Skeletal muscle satellite cell (primary cell): ENCODE measurements at regions not wholly inside any gene's neighbourhood (a gene's known extent, or its start where the extent isn't known, plus 50 kb on each side); places are given as distances from the start of the nearest gene placed in this dataset.

Experiments
- H3K27me3 ChIP-seq: 2 replicates; pipeline ENCODE4 v1.7.0; 2013; ENCODE audit warnings: low read length; ENCODE audit not compliant: control insufficient read depth, insufficient read depth
- H3K36me3 ChIP-seq: 2 replicates; pipeline ENCODE4 v1.7.0; 2013; ENCODE audit warnings: mild to moderate bottlenecking, control low read depth, low read length; ENCODE audit not compliant: insufficient read depth
- H3K4me1 ChIP-seq: 2 replicates; pipeline ENCODE4 v1.7.0; 2013; ENCODE audit warnings: low read length; ENCODE audit not compliant: control insufficient read depth, insufficient read depth
- H3K4me2 ChIP-seq: 2 replicates; pipeline ENCODE4 v1.7.0; 2013; ENCODE audit warnings: mild to moderate bottlenecking, low read length
- H3K4me3 ChIP-seq: 2 replicates; pipeline ENCODE4 v1.7.0; 2013; ENCODE audit warnings: low read length
- H3K9ac ChIP-seq: 2 replicates; pipeline ENCODE4 v1.7.0; 2013; ENCODE audit warnings: mild to moderate bottlenecking, low read depth, low read length, moderate library complexity
- H3K9me3 ChIP-seq: replicated peaks from 2 replicates; pipeline ENCODE4 v1.7.0; 2013; ENCODE audit warnings: mild to moderate bottlenecking, control low read depth, low read length

- no peaks in the 10 kb centered on the region for H3K36me3 ChIP-seq
- no peak overlapping the region for H3K4me2 ChIP-seq
- no peak overlapping the region for H3K9ac ChIP-seq
- no peaks in the 10 kb centered on the region for H3K9me3 ChIP-seq
- no peaks in the 10 kb centered on the region for H3K27me3 ChIP-seq
- no peaks in the 10 kb centered on the region for H3K4me1 ChIP-seq
- H3K4me3 ChIP-seq, result no peak overlapping the region
Observed at GRCh38 chr3:104367000-104367399, 999.7 kb upstream of the ALCAM start.

GRCh38 chr3:104368760-104369159, 997.9 kb upstream of the ALCAM start:
- H3K4me1 ChIP-seq, result no peaks in the 10 kb centered on the region
- no peaks in the 10 kb centered on the region for H3K27me3 ChIP-seq
- H3K4me2 ChIP-seq, result no peak overlapping the region
- H3K9ac ChIP-seq, result no peak overlapping the region
- H3K4me3 ChIP-seq, result no peak overlapping the region
- H3K9me3 ChIP-seq, result no peaks in the 10 kb centered on the region
- H3K36me3 ChIP-seq, result no peaks in the 10 kb centered on the region

- no peaks in the 10 kb centered on the region for H3K4me1 ChIP-seq
Observed at GRCh38 chr3:104385421-104385820, 981.3 kb upstream of the ALCAM start.

GRCh38 chr3:104388619-104389018, 978.1 kb upstream of the ALCAM start:
- Histone ChIP-seq H3K4me3 (no peak overlapping the region), H3K27me3 (no peaks in the 10 kb centered on the region), H3K4me1 (no peaks in the 10 kb centered on the region), H3K36me3 (no peaks in the 10 kb centered on the region), H3K9me3 (no peaks in the 10 kb centered on the region), H3K4me2 (no peak overlapping the region), H3K9ac (no peak overlapping the region)

More at GRCh38 chr3:104385421-104385820, 981.3 kb upstream of the ALCAM start:
- Histone ChIP-seq H3K4me3 (no peak overlapping the region), H3K9ac (no peak overlapping the region), H3K4me2 (no peak overlapping the region), H3K9me3 (no peaks in the 10 kb centered on the region), H3K36me3 (no peaks in the 10 kb centered on the region), H3K27me3 (no peaks in the 10 kb centered on the region)

- H3K27me3 ChIP-seq, result no peaks in the 10 kb centered on the region
- H3K4me2 ChIP-seq, result no peak overlapping the region
- no peak overlapping the region for H3K9ac ChIP-seq
- no peak overlapping the region for H3K4me3 ChIP-seq
- H3K9me3 ChIP-seq, result no peaks in the 10 kb centered on the region
- H3K4me1 ChIP-seq, result peaks cover 4% of the 10 kb centered on the region
- H3K36me3 ChIP-seq, result no peaks in the 10 kb centered on the region
Observed at GRCh38 chr3:104392327-104392726, 974.4 kb upstream of the ALCAM start.

GRCh38 chr3:104396974-104397669, 969.6 kb upstream of the ALCAM start:
- no peaks in the 10 kb centered on the region for H3K36me3 ChIP-seq
- no peak overlapping the region for H3K4me2 ChIP-seq
- H3K9ac ChIP-seq, result no peak overlapping the region
- peaks cover 5% of the 10 kb centered on the region for H3K4me1 ChIP-seq
- H3K27me3 ChIP-seq, result no peaks in the 10 kb centered on the region
- H3K4me3 ChIP-seq, result no peak overlapping the region
- no peaks in the 10 kb centered on the region for H3K9me3 ChIP-seq

- no peaks in the 10 kb centered on the region for H3K27me3 ChIP-seq
Observed at GRCh38 chr3:104397713-104398112, 969.0 kb upstream of the ALCAM start.

GRCh38 chr3:104402902-104403301, 963.8 kb upstream of the ALCAM start:
- Histone ChIP-seq H3K9me3 (no peaks in the 10 kb centered on the region), H3K9ac (no peak overlapping the region), H3K36me3 (no peaks in the 10 kb centered on the region), H3K4me2 (no peak overlapping the region), H3K27me3 (no peaks in the 10 kb centered on the region), H3K4me1 (no peaks in the 10 kb centered on the region), H3K4me3 (no peak overlapping the region)

More at GRCh38 chr3:104397713-104398112, 969.0 kb upstream of the ALCAM start:
- Histone ChIP-seq H3K4me1 (peaks cover 5% of the 10 kb centered on the region), H3K36me3 (no peaks in the 10 kb centered on the region), H3K4me2 (no peak overlapping the region), H3K9me3 (no peaks in the 10 kb centered on the region), H3K9ac (no peak overlapping the region), H3K4me3 (no peak overlapping the region)

- Histone ChIP-seq H3K36me3 (no peaks in the 10 kb centered on the region), H3K27me3 (no peaks in the 10 kb centered on the region), H3K4me3 (no peak overlapping the region), H3K4me1 (no peaks in the 10 kb centered on the region), H3K9ac (no peak overlapping the region), H3K9me3 (no peaks in the 10 kb centered on the region), H3K4me2 (no peak overlapping the region)
Observed at GRCh38 chr3:104411757-104412156, 955.0 kb upstream of the ALCAM start.

- Histone ChIP-seq H3K27me3 (no peaks in the 10 kb centered on the region), H3K4me1 (no peaks in the 10 kb centered on the region), H3K4me2 (no peak overlapping the region), H3K9ac (no peak overlapping the region), H3K4me3 (no peak overlapping the region), H3K36me3 (no peaks in the 10 kb centered on the region), H3K9me3 (no peaks in the 10 kb centered on the region)
Observed at GRCh38 chr3:104412608-104413580, 953.8 kb upstream of the ALCAM start.

- no peaks in the 10 kb centered on the region for H3K36me3 ChIP-seq
- no peak overlapping the region for H3K4me3 ChIP-seq
- H3K4me1 ChIP-seq, result no peaks in the 10 kb centered on the region
- no peak overlapping the region for H3K4me2 ChIP-seq
- H3K9ac ChIP-seq, result no peak overlapping the region
- H3K27me3 ChIP-seq, result no peaks in the 10 kb centered on the region
- no peaks in the 10 kb centered on the region for H3K9me3 ChIP-seq
Observed at GRCh38 chr3:104428337-104428925, 938.3 kb upstream of the ALCAM start.
